GM19025 (cell line): ENCODE measurements at regions not wholly inside any gene's neighbourhood (a gene's known extent, or its start where the extent isn't known, plus 50 kb on each side); places are given as distances from the start of the nearest gene placed in this dataset.

Experiments
- ATAC-seq: cut with Tn5 transposase; IDR thresholded peaks from one replicate; pipeline ENCODE4 v1.9.1; 2021; ENCODE audit warnings: mild to moderate bottlenecking, low read depth, moderate library complexity; ENCODE audit not compliant: unreplicated experiment

- no peak for ATAC-seq
Observed at GRCh38 chr2:133835821-133836619, 267.8 kb upstream of the NCKAP5 start.

- ATAC-seq: no peak
Observed at GRCh38 chr2:133836691-133837345, 268.6 kb upstream of the NCKAP5 start.

DNA sequence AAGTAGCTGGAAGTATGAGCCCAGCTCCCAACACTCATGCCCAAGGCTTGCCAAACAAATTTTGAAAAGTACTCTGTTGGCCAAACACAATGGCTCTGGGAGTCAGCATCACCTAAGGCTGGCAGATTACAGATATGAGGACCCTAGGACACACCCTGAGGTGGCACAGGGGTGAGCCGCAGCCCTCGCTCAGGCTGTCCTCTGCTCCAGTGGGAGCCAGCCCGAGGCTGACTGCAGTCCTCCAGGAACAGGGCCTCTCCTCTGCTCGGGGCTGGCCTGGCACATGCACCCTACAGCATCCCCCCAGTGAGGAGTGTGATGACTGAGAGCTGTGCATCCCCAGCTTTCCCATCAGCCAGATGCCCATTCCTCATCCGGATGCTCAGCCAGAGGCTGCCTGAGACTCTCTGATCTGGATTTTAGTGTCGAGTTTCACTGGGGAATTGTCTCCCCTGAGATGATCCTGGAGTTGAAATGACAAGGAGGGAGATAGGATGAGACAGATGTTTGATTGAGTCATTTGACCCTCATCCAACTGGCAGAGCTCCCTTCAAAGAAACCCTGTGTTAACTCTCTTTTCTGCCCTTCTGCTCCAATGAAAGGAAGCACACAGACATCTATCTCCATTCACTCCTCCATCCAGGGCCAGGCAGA is 269.3 kb upstream of the NCKAP5 start:
- no peak for ATAC-seq

DNA sequence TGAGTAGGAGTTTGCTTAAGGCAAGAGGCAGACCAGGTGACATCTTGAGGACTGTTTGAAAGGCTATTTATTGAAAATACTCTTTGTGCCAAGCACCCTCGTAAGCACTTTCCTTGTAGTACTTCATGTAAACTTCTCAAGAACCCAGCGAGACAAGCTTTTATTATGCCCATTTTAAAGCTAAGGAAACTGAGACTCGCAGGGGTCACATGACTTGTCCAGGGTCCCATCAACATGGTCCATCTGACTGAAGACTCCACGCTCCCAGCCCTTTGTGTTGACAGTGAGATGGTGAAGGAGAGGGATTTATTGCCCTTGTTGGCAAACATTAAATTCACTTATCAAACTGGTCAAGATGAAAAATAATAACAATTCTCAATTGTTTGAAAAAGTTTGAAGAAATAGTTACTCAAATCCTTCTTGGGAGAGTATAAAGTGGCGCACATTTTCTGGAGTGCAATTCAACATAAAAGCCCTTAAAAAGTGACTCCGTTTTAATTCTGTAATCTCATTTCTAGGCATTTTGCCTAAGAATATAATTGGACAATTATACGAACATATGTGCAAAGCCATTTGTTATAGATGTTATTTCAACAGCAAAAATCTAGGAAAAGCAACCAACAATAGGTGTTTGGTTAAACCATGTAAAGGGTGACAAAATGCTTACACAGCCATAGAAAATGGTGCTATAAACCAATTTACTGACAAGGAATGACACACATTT is 270.5 kb upstream of the NCKAP5 start:
- ATAC-seq: no peak

GRCh38 chr2:133839677-133840076 is 271.4 kb upstream of the NCKAP5 start:
- no peak for ATAC-seq

GRCh38 chr2:133840761-133841160 is 272.5 kb upstream of the NCKAP5 start:
- no peak for ATAC-seq

DNA sequence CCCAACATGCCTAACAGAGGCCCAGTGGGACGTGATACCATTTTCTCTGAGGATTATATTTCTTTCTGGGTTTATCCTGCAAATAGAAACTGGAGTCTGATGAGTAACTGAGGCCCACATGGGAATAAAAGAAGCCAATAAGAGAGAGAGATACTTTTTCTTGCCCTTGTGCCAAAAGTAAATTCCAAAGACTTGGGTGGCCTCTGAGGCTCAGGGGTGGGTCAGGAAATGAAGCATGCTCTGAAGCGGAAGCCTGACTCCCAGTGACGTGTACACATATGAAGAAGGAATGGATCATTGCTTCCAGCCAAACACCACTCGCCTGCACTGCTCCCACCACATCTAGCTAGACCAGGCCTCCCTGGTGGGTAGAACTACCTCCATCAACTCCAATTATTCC is 273.6 kb upstream of the NCKAP5 start:
- ATAC-seq: no peak

- no peak for ATAC-seq
Observed at GRCh38 chr2:133842446-133842845, 274.2 kb upstream of the NCKAP5 start.

DNA sequence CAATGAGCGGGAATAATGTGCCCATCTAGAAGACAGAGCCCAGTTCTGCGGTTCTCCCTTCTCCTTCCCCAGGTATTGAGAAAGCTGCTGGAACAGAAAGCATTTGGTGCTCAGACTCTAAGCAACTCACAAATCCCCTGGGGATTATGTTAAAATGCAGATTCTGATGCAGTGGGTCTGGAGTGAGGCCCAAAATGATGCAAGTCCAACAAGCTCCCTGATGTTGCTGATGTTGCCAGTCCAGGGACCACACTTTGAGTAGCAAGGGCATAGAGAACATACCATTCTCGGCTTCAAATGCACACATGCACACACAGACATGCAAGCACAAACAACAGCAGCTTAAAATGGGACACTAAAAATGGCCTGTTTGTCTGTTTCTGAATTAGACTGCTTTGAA is 274.8 kb upstream of the NCKAP5 start:
- ATAC-seq: no peak

DNA sequence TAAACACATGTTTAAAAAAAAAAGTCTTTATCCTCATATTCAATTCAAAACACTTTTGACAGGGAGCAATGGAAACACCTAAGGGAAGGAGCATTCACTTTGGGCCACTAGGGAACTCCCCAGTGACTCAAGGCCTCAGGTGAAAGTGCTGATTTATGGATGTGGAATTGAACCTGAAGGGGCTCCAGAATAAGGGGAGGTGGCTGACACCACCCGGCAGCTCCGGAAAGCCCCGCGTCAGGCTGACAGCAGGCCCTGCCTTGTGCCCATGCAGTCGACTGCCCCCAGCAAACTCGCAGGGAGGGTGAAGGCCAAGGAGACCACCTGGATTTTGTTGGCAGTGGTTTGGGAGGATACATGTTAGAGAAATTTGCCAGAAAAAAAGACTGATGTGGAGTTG is 275.3 kb upstream of the NCKAP5 start:
- no peak for ATAC-seq

DNA sequence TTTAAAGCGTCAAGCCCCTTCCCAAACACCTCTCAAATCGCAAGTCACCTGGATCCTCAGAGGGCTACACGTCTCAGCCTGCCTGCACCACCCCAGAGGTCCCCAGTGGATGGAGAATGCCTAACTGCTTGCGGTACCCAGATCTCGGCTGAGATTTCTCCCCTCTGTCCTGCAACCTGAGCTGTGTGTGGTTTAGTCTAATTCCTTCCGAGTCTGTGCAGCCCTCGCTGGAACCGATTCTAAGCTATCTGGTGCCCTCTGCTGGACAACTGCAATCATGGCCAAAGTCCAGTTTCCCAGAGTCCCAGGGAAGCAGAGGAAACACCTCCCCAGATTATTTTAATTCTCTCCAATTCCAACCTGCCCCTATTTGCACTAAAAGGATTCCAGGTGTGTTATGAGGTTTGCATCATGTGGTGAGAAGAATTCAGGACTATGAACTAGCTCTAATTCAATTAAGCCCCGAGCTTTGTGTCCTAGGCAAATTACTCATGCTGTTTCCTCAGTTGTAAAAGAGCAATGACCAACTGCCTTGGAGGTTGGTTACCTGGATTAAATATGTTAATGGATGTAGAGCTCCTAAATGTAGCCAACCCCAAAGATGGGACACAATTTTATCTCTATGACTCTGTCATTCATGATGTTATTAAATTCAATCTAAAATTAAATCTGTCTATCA is 276.1 kb upstream of the NCKAP5 start:
- no peak for ATAC-seq

- ATAC-seq: no peak
Observed at GRCh38 chr2:133846476-133846875, 278.2 kb upstream of the NCKAP5 start.

DNA sequence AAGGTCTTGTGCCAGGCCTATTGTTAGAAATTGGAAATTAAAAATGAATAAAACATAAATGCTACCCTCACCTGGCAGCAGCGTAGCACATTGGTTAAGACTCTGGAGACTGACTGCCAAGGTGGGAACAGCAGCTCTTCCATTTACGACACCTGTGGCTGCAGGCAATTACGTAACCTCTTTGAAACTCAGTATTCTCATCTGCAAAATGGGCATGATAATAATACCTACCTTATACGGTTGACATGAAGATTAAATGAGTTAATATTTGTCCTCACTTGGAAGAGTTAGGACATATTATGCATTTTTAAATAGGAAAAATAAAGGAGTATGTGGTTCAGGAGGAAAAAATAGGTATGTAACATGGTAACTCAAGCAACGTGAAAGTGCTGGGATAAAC is 279.3 kb upstream of the NCKAP5 start:
- ATAC-seq: no peak

- no peak for ATAC-seq
Observed at GRCh38 chr2:133848111-133848649, 279.9 kb upstream of the NCKAP5 start.

GRCh38 chr2:133849341-133849740 is 281.1 kb upstream of the NCKAP5 start:
- ATAC-seq: no peak

DNA sequence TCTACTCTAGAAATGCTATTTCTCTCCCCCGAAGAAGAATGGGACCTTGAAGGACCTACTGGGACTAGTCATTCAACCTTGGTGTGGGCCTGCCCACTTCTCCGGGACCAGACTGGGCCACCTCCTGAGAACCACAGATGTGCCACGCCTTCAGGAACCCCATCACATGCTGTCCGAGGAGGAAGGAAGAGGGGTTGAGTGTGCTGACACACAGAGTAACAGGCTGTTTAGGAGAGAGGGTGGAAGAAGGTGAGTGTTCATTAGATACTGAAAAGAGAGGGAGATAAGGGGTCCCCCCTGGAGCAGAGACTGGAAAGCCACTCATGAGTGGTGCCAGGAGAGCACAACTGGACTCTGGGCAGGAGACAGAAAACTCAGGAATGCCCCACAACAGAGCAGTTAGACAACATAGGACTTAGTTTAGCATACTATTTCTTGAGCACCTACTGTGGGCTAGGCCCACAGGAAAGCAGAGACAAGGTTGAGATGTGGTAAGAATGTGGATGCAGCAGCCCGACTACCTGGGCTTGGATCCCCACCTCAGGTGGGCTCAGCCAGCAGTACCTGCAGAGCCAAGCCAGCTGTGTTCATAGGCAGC is 286.4 kb upstream of the NCKAP5 start:
- ATAC-seq: no peak

- no peak for ATAC-seq
Observed at GRCh38 chr2:133855526-133855925, 287.3 kb upstream of the NCKAP5 start.

GRCh38 chr2:133856678-133857077 is 288.4 kb upstream of the NCKAP5 start:
- ATAC-seq: no peak

GRCh38 chr2:133859578-133859977 is 291.3 kb upstream of the NCKAP5 start:
- ATAC-seq: no peak
